PC-3 (cell line): ENCODE measurements at regions not wholly inside any gene's neighbourhood (a gene's known extent, or its start where the extent isn't known, plus 50 kb on each side); places are given as distances from the start of the nearest gene placed in this dataset.

ENCODE experiments used
- ATAC-seq: fragments of 200-7000 bp; cut with Tn5 transposase; 2 replicates; pipeline ENCODE4 v1.9.1; 2020; ENCODE audit warnings: mild to moderate bottlenecking, moderate library complexity
- BruUV-seq: library from RNA; stranded (reverse); fragments of 400-500 nt; replicated peaks from 2 replicates; lab custom pipeline; 2021; lab: Mats Ljungman, UMichigan
- CTCF ChIA-PET: fragments of 300-600 bp; sonication (Branson Sonifier 250); formaldehyde crosslinking; loops from one replicate; lab custom pipeline; 2022; ENCODE audit warnings: antibody characterized with exemption; lab: Charles Lee
- POLR2A ChIA-PET: fragments of 300-600 bp; sonication (Branson Sonifier 250); formaldehyde crosslinking; loops from one replicate; lab custom pipeline; 2022; ENCODE audit warnings: antibody characterized with exemption; ENCODE audit not compliant: unreplicated experiment; lab: Charles Lee
- DNase-seq: peaks from one replicate; pipeline ENCODE4 v3.0.0-alpha.2; 2015
- H2AFZ ChIP-seq: fragments of 300-600 bp; sonication (generic); 2 replicates; pipeline ENCODE4 v1.6.0; 2016; ENCODE audit warnings: antibody characterized with exemption, low read length
- H3F3A ChIP-seq: fragments of 300-600 bp; sonication (generic); one replicate; pipeline ENCODE4 v1.6.0; 2017; ENCODE audit warnings: antibody characterized with exemption, low read length, control low read depth, mild to moderate bottlenecking; ENCODE audit not compliant: unreplicated experiment
- H3K27ac ChIP-seq: fragments of 300-600 bp; sonication (generic); 2 replicates; pipeline ENCODE4 v1.5.1; 2016; ENCODE audit warnings: mild to moderate bottlenecking, low read length
- H3K27me3 ChIP-seq: fragments of 300-600 bp; sonication (generic); 2 replicates; pipeline ENCODE4 v1.6.1; 2016; ENCODE audit warnings: low read length, mixed read lengths
- H3K36me3 ChIP-seq: fragments of 300-600 bp; sonication (generic); 2 replicates; pipeline ENCODE4 v1.6.1; 2016; ENCODE audit warnings: low read depth, mixed run types, low read length, mixed read lengths
- H3K4me1 ChIP-seq: fragments of 300-600 bp; sonication (generic); 2 replicates; pipeline ENCODE4 v1.5.1; 2016; ENCODE audit warnings: low read length; ENCODE audit not compliant: insufficient read depth
- H3K4me2 ChIP-seq: fragments of 300-600 bp; sonication (generic); 2 replicates; pipeline ENCODE4 v1.6.0; 2016; ENCODE audit warnings: low read length
- H3K4me3 ChIP-seq: fragments of 300-600 bp; sonication (generic); 2 replicates; pipeline ENCODE4 v1.5.1; 2016; ENCODE audit warnings: mild to moderate bottlenecking, low read length, mixed read lengths
- H3K79me2 ChIP-seq: fragments of 300-600 bp; sonication (generic); 2 replicates; pipeline ENCODE4 v1.6.1; 2017; ENCODE audit warnings: low read length, mixed read lengths
- H3K9ac ChIP-seq: fragments of 300-600 bp; sonication (generic); 2 replicates; pipeline ENCODE4 v1.6.0; 2016; ENCODE audit warnings: mild to moderate bottlenecking, low read length
- H3K9me2 ChIP-seq: fragments of 300-600 bp; sonication (generic); replicated peaks from 2 replicates; pipeline ENCODE4 v1.6.1; 2016; ENCODE audit warnings: mixed run types, low read length, mixed read lengths
- H3K9me3 ChIP-seq: fragments of 300-600 bp; sonication (generic); 2 replicates; pipeline ENCODE4 v1.6.1; 2016; ENCODE audit warnings: low read length, mixed read lengths
- H4K20me1 ChIP-seq: fragments of 300-600 bp; sonication (generic); 2 replicates; pipeline ENCODE4 v1.6.1; 2016; ENCODE audit warnings: low read length, mixed read lengths
- EZH2 ChIP-seq: fragments of 300-600 bp; sonication (generic); IDR thresholded peaks from one replicate; pipeline ENCODE4 v1.6.1; 2017; ENCODE audit warnings: antibody characterized with exemption, mild to moderate bottlenecking, low read length; ENCODE audit not compliant: unreplicated experiment
- EZH2phosphoT487 ChIP-seq: fragments of 300-600 bp; sonication (generic); IDR thresholded peaks from 2 replicates; pipeline ENCODE4 v1.6.1; 2018; ENCODE audit warnings: mild to moderate bottlenecking, antibody characterized with exemption, low read length, borderline replicate concordance
- intact Hi-C: fragments of 100-400 bp; cut with micrococcal nuclease; formaldehyde crosslinking; loops from 2 replicates; pipeline ENCODE4 v1.9.0; 2023
- TF ChIP-seq, protein P1 (sequence below): fragments of 300-600 bp; sonication (generic); conservative IDR thresholded peaks from 2 replicates; pipeline ENCODE4 v1.5.1; 2017; ENCODE audit warnings: antibody characterized with exemption, low read depth, mild to moderate bottlenecking, low read length

DNA sequence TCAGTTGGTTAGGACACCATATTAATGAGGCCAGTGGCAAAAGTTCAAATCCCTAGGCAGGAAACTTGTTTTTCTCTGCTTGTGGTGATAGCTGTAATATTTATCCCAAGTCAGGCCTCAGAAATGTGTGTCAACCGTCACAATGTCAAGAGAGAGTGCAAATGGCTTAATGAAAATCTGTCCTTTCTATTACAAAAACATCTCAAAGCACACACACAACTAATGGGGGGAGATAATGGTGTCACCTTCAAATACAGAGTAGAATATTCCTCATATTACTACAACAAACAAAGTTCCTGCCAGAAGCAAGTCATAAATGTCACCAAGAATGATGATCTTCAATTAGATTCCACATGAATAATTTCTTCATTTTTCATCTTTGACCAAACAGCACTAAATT lies 127.2 kb upstream of the MARCHF11 start:
- Histone ChIP-seq H3K4me2 (no peak overlapping the region), H2AFZ (no peak overlapping the region), H3K27ac (no peak overlapping the region), H3K79me2 (no peaks in the 10 kb centered on the region), H3K4me3 (no peak overlapping the region), H3K36me3 (no peaks in the 10 kb centered on the region), H3K4me1 (no peaks in the 10 kb centered on the region), H3F3A (no peaks in the 10 kb centered on the region), H4K20me1 (no peaks in the 10 kb centered on the region), H3K9me3 (no peaks in the 10 kb centered on the region), H3K9me2 (no peaks in the 10 kb centered on the region), H3K9ac (no peak overlapping the region), H3K27me3 (peaks cover 5% of the 10 kb centered on the region; the same call in 1 of the 2 replicates)
- POLR2A ChIA-PET = no interaction called here
- TF ChIP-seq, protein P1, sequence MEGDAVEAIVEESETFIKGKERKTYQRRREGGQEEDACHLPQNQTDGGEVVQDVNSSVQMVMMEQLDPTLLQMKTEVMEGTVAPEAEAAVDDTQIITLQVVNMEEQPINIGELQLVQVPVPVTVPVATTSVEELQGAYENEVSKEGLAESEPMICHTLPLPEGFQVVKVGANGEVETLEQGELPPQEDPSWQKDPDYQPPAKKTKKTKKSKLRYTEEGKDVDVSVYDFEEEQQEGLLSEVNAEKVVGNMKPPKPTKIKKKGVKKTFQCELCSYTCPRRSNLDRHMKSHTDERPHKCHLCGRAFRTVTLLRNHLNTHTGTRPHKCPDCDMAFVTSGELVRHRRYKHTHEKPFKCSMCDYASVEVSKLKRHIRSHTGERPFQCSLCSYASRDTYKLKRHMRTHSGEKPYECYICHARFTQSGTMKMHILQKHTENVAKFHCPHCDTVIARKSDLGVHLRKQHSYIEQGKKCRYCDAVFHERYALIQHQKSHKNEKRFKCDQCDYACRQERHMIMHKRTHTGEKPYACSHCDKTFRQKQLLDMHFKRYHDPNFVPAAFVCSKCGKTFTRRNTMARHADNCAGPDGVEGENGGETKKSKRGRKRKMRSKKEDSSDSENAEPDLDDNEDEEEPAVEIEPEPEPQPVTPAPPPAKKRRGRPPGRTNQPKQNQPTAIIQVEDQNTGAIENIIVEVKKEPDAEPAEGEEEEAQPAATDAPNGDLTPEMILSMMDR = no peak
- TF ChIP-seq EZH2 (no peak), EZH2phosphoT487 (no peak)
- no TSS peak for BruUV-seq
- ATAC-seq (no peak), DNase-seq (no peak)
- CTCF ChIA-PET = no interaction called here
- intact Hi-C loops = no loop called here

GRCh38 chr5:16304846-16305245 lies 125.3 kb upstream of the MARCHF11 start:
- Histone ChIP-seq H3K4me3 (no peak overlapping the region), H3K9me2 (no peaks in the 10 kb centered on the region), H3K79me2 (no peaks in the 10 kb centered on the region), H3K27me3 (peaks cover 5% of the 10 kb centered on the region; the same call in 1 of the 2 replicates), H3K27ac (no peak overlapping the region), H3F3A (no peaks in the 10 kb centered on the region), H4K20me1 (no peaks in the 10 kb centered on the region), H3K4me2 (no peak overlapping the region), H3K36me3 (no peaks in the 10 kb centered on the region), H2AFZ (no peak overlapping the region), H3K9ac (no peak overlapping the region), H3K4me1 (no peaks in the 10 kb centered on the region), H3K9me3 (no peaks in the 10 kb centered on the region)
- DNase-seq = no peak
- no peak for TF ChIP-seq EZH2phosphoT487
- TF ChIP-seq EZH2 = no peak
- TF ChIP-seq, protein P1 = no peak
- BruUV-seq = no TSS peak
- no peak for ATAC-seq
- CTCF ChIA-PET = no interaction called here
- POLR2A ChIA-PET = no interaction called here
- intact Hi-C loops = no loop called here

- no peaks in the 10 kb centered on the region for H3K79me2 ChIP-seq
- no peaks in the 10 kb centered on the region for H4K20me1 ChIP-seq
- H3K27me3 ChIP-seq = no peaks in the 10 kb centered on the region
- CTCF ChIA-PET = no interaction called here
- H3K9me2 ChIP-seq = no peaks in the 10 kb centered on the region
- no TSS peak for BruUV-seq
- H3K4me2 ChIP-seq = no peak overlapping the region
- POLR2A ChIA-PET = no interaction called here
- no peak overlapping the region for H3K27ac ChIP-seq
- ATAC-seq = no peak
- no peaks in the 10 kb centered on the region for H3K36me3 ChIP-seq
- no peaks in the 10 kb centered on the region for H3F3A ChIP-seq
- H3K9me3 ChIP-seq = peaks cover 23% of the 10 kb centered on the region; the same call in 1 of the 2 replicates
- H3K9ac ChIP-seq = no peak overlapping the region
- TF ChIP-seq EZH2phosphoT487 (no peak), EZH2 (no peak)
- TF ChIP-seq, protein P1 = no peak
- no peaks in the 10 kb centered on the region for H3K4me1 ChIP-seq
- H3K4me3 ChIP-seq = no peak overlapping the region
- H2AFZ ChIP-seq = no peak overlapping the region
- intact Hi-C loops = no loop called here
- DNase-seq = no peak
Measured at GRCh38 chr5:16296946-16297345, 117.4 kb upstream of the MARCHF11 start.
